SU-DHL-6 (cell line): ENCODE measurements at regions not wholly inside any gene's neighbourhood (a gene's known extent, or its start where the extent isn't known, plus 50 kb on each side); places are given as distances from the start of the nearest gene placed in this dataset.
A peak's percentile ranks its signal among the peaks of the same experiment; 100 is the strongest.

Source experiments
- H2AFZ ChIP-seq: fragments of 200-600 bp; sonication (generic); 2 replicates; pipeline ENCODE4 v1.6.1; 2014; ENCODE audit warnings: low read depth, mild to moderate bottlenecking, moderate library complexity, mixed read lengths, antibody characterized with exemption, low read length; ENCODE audit not compliant: severe bottlenecking
- H3F3A ChIP-seq: fragments of 200-600 bp; shearing (Covaris generic); 2 replicates; pipeline ENCODE4 v1.6.0; 2016; ENCODE audit warnings: antibody characterized with exemption, mild to moderate bottlenecking; ENCODE audit not compliant: insufficient read depth
- H3K27ac ChIP-seq: fragments of 200-600 bp; sonication (generic); 2 replicates; pipeline ENCODE4 v1.5.1; 2016; ENCODE audit warnings: low read depth, mild to moderate bottlenecking, low read length, moderate library complexity, mixed read lengths
- H3K27me3 ChIP-seq: fragments of 200-600 bp; sonication (generic), shearing (Covaris generic); 2 replicates; pipeline ENCODE4 v1.6.0; 2014; ENCODE audit warnings: mild to moderate bottlenecking, low read length
- H3K36me3 ChIP-seq: fragments of 200-600 bp; sonication (generic); 2 replicates; pipeline ENCODE4 v1.6.1; 2014; ENCODE audit warnings: mild to moderate bottlenecking, low read length, mixed read lengths
- H3K4me2 ChIP-seq: fragments of 300-600, 200-600 bp; shearing (Covaris generic), sonication (generic); 2 replicates; pipeline ENCODE4 v1.6.0; 2014; ENCODE audit warnings: low read length, low read depth, mild to moderate bottlenecking; ENCODE audit not compliant: poor library complexity, severe bottlenecking
- H3K4me3 ChIP-seq: fragments of 200-600 bp; sonication (generic); 2 replicates; pipeline ENCODE4 v1.5.1; 2014; ENCODE audit warnings: antibody characterized with exemption, low read length, mild to moderate bottlenecking, mixed read lengths; ENCODE audit not compliant: insufficient read depth, poor library complexity, severe bottlenecking
- H3K79me2 ChIP-seq: fragments of 200-600 bp; sonication (generic); 2 replicates; pipeline ENCODE4 v1.6.1; 2014; ENCODE audit warnings: mild to moderate bottlenecking, low read length, moderate library complexity; ENCODE audit not compliant: insufficient read depth
- H3K9ac ChIP-seq: fragments of 200-600 bp; sonication (generic); 2 replicates; pipeline ENCODE4 v1.7.0; 2014; ENCODE audit warnings: mild to moderate bottlenecking, low read length
- H3K9me2 ChIP-seq: fragments of 200-600 bp; sonication (generic); replicated peaks from 2 replicates; pipeline ENCODE4 v1.6.1; 2014; ENCODE audit warnings: low read length; ENCODE audit not compliant: insufficient read depth
- H3K9me3 ChIP-seq: fragments of 200-600 bp; sonication (generic); 2 replicates; pipeline ENCODE4 v1.6.1; 2014; ENCODE audit warnings: low read length, mixed read lengths; ENCODE audit not compliant: insufficient read depth
- H4K20me1 ChIP-seq: fragments of 200-600 bp; sonication (generic); 2 replicates; pipeline ENCODE4 v1.6.1; 2014; ENCODE audit warnings: low read depth, mild to moderate bottlenecking, antibody characterized with exemption, low read length, moderate library complexity, mixed read lengths
- EZH2phosphoT487 ChIP-seq: fragments of 200-600 bp; sonication (generic), shearing (Covaris generic); conservative IDR thresholded peaks from 2 replicates; pipeline ENCODE4 v1.6.1; 2018; ENCODE audit warnings: mild to moderate bottlenecking, antibody characterized with exemption, low read length, moderate library complexity, mixed read lengths
- TF ChIP-seq, protein P1 (sequence below): fragments of 200-600 bp; sonication (generic); IDR thresholded peaks from one replicate; pipeline ENCODE4 v1.5.1; 2017; ENCODE audit warnings: antibody characterized with exemption, mild to moderate bottlenecking, low read length, moderate library complexity; ENCODE audit not compliant: insufficient read depth, poor library complexity, severe bottlenecking

DNA sequence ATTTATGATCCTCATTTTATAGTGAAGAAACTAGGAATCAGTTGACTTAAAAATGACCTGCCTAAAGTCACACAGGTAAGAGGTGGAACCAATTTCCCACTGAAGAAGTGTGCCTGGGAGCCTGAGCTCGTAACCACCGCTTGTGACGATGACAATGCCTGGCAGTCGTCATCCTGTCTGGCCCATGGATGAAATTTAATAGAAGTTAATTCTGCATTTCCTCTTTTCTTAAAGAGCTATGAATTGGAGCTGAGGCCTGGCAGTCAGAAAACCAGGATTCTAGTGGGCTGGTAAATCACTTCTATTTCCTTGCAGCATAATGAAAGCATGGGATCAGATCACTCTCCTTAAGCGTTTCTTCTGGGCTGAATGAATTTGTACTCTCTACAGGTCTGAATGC lies 200.0 kb upstream of the SGK1 start:
- no peak overlapping the region for H3K27ac ChIP-seq
- no peak overlapping the region for H3K9ac ChIP-seq
- H3F3A ChIP-seq: 0 out of 2 replicates have a peak, but pooled peaks cover 7% of the 10 kb centered on the region

DNA sequence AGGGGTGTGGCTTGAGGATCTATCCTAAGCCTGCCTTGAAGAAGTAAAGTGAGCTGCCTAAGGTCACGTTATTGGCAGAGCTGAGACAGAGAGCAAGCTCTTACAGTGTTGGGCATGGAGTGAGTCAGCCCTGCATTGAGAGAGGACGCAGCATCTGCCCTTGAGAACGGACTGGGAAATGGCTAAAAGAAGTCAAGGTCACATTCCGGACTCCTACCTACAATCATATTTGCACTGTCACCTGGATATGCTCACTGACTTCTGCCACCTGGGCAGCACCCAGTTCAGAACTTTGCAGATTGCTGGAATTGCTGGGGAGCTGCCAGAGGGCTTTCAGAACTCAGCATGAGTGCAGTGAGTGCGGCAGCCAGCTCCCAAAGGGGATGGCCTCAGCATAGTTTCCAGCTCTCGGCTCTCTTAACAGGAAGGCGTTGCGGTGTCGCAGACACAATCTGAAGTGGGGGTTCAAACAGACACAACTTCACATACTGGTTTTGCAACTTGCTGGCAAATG lies 199.3 kb upstream of the SGK1 start:
- Histone ChIP-seq H3K79me2 (no peaks in the 10 kb centered on the region), H3K9me2 (no peaks in the 10 kb centered on the region), H4K20me1 (no peaks in the 10 kb centered on the region), H2AFZ (peak overlapping the region; percentile 55), H3K9me3 (no peaks in the 10 kb centered on the region), H3K9ac (no peak overlapping the region), H3F3A (0 out of 2 replicates have a peak, but pooled peaks cover 7% of the 10 kb centered on the region), H3K27me3 (no peaks in the 10 kb centered on the region), H3K36me3 (no peaks in the 10 kb centered on the region), H3K4me3 (no peak overlapping the region), H3K27ac (no peak overlapping the region), H3K4me2 (no peak overlapping the region)
- TF ChIP-seq EZH2phosphoT487: no peak
- TF ChIP-seq, protein P1, sequence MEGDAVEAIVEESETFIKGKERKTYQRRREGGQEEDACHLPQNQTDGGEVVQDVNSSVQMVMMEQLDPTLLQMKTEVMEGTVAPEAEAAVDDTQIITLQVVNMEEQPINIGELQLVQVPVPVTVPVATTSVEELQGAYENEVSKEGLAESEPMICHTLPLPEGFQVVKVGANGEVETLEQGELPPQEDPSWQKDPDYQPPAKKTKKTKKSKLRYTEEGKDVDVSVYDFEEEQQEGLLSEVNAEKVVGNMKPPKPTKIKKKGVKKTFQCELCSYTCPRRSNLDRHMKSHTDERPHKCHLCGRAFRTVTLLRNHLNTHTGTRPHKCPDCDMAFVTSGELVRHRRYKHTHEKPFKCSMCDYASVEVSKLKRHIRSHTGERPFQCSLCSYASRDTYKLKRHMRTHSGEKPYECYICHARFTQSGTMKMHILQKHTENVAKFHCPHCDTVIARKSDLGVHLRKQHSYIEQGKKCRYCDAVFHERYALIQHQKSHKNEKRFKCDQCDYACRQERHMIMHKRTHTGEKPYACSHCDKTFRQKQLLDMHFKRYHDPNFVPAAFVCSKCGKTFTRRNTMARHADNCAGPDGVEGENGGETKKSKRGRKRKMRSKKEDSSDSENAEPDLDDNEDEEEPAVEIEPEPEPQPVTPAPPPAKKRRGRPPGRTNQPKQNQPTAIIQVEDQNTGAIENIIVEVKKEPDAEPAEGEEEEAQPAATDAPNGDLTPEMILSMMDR: no peak

More for the DNA sequence above, 200.0 kb upstream of the SGK1 start:
- H3K79me2 ChIP-seq: no peaks in the 10 kb centered on the region
- no peaks in the 10 kb centered on the region for H3K9me3 ChIP-seq
- H3K36me3 ChIP-seq: no peaks in the 10 kb centered on the region
- H3K4me3 ChIP-seq: no peak overlapping the region
- no peak overlapping the region for H3K4me2 ChIP-seq
- H3K27me3 ChIP-seq: no peaks in the 10 kb centered on the region
- no peaks in the 10 kb centered on the region for H3K9me2 ChIP-seq
- TF ChIP-seq, protein P1: no peak
- TF ChIP-seq EZH2phosphoT487: no peak
- H4K20me1 ChIP-seq: no peaks in the 10 kb centered on the region
- H2AFZ ChIP-seq: peak overlapping the region; percentile 5

DNA sequence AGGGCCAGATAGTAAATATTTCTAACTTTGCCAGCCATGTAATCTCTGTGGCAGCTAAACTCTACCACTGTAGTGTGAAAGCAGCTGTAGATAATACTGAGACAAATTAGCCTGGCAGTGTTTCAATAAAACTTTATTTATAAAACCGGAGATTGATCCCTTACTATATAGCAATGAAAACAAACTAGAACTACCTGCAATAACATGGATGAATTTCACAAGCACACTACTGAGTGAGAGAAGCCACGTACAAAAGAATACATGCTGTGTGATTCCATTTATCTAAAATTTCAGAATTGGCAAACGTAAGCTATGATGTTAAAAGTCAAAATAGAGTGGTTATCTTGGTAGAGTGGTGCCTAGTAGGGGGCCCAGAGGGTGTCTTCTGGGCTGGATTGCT lies 198.7 kb upstream of the SGK1 start:
- H3K4me3 ChIP-seq: no peak overlapping the region
- peak overlapping the region; percentile 55 for H2AFZ ChIP-seq
- no peaks in the 10 kb centered on the region for H3K27me3 ChIP-seq
- no peaks in the 10 kb centered on the region for H3K79me2 ChIP-seq
- no peak overlapping the region for H3K9ac ChIP-seq
- no peak overlapping the region for H3K4me2 ChIP-seq
- no peak overlapping the region for H3K27ac ChIP-seq
- TF ChIP-seq, protein P1: no peak
- TF ChIP-seq EZH2phosphoT487: no peak
- H3F3A ChIP-seq: 0 out of 2 replicates have a peak, but pooled peaks cover 7% of the 10 kb centered on the region
- H3K9me3 ChIP-seq: no peaks in the 10 kb centered on the region
- H4K20me1 ChIP-seq: no peaks in the 10 kb centered on the region
- H3K9me2 ChIP-seq: no peaks in the 10 kb centered on the region
- H3K36me3 ChIP-seq: no peaks in the 10 kb centered on the region

DNA sequence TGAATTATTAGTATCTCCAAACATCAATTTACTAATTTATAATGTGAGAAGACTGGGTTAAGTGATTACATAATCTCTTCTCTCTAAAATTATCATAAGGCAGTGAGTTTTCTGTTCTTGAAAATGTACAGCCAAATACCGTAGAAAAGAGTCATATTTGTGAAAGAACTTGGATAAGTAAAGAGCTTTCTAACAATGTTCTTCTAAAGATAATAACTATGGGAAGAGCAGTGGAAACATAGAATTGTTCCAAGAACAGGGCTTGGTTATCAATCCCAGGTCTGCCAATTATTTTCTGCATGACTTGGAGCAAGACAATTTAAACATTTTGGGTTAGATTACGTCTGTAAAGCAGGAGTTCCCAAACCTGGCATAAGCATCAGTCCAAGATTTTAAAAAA lies 198.1 kb upstream of the SGK1 start:
- no peaks in the 10 kb centered on the region for H3K27me3 ChIP-seq
- H3K9me2 ChIP-seq: no peaks in the 10 kb centered on the region
- no peak for TF ChIP-seq EZH2phosphoT487
- TF ChIP-seq, protein P1: no peak
- no peak overlapping the region for H3K4me3 ChIP-seq
- peak overlapping the region; percentile 55 for H2AFZ ChIP-seq
- H3K79me2 ChIP-seq: no peaks in the 10 kb centered on the region
- H3K9me3 ChIP-seq: no peaks in the 10 kb centered on the region
- no peak overlapping the region for H3K9ac ChIP-seq
- H3F3A ChIP-seq: 0 out of 2 replicates have a peak, but pooled peaks cover 6% of the 10 kb centered on the region
- H4K20me1 ChIP-seq: no peaks in the 10 kb centered on the region
- no peaks in the 10 kb centered on the region for H3K36me3 ChIP-seq
- no peak overlapping the region for H3K4me2 ChIP-seq
- H3K27ac ChIP-seq: no peak overlapping the region
